ENCODE measurements at regions not wholly inside any gene's neighbourhood (a gene's known extent, or its start where the extent isn't known, plus 50 kb on each side); places are given as distances from the start of the nearest gene placed in this dataset.
A peak's percentile ranks its signal among the peaks of the same experiment; 100 is the strongest.
"Not testable (repeated sequence)": the region's sequence is repeated elsewhere in the genome, so short reads cannot be mapped to it uniquely, and the experiment has no call there.

DNA sequence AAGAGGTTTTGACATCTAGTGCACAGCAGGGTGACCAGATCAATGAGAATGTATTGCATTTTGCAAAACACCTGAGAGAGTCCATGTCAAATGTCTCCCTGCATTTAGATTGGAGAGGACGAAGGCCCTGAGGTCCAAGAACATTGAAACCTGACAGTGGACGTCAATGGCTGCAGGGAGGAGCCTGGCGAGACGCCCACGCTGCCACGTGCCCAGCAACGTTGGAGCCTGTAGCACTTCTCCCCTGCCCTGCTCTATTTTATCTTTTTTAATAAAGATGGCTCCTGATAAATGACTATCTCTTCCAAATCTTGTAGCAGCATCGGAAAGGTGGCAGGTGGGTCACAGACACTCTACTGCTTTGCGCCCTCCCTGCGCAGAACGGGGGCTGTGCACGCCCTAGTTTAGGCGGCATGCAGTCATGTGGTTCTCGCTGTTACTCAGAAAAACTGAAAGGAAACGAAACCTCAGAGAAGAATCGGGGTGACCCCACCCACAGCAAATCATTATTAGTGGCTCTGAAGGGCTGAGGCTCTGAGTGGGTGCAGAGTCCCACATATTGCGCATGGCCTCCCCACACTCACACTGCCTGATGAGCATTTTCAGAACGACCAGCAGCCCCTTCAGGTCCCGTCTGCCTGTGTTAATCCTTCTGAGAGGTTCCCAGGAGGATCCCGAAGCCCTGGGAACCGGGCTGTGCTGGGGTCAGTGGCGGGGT lies 62.5 kb upstream of the TAMM41 start:
- DNase-seq (ENCODE audit: extremely low spot score, unreplicated experiment), result peak; percentile 68
- TF ChIP-seq, protein P1, sequence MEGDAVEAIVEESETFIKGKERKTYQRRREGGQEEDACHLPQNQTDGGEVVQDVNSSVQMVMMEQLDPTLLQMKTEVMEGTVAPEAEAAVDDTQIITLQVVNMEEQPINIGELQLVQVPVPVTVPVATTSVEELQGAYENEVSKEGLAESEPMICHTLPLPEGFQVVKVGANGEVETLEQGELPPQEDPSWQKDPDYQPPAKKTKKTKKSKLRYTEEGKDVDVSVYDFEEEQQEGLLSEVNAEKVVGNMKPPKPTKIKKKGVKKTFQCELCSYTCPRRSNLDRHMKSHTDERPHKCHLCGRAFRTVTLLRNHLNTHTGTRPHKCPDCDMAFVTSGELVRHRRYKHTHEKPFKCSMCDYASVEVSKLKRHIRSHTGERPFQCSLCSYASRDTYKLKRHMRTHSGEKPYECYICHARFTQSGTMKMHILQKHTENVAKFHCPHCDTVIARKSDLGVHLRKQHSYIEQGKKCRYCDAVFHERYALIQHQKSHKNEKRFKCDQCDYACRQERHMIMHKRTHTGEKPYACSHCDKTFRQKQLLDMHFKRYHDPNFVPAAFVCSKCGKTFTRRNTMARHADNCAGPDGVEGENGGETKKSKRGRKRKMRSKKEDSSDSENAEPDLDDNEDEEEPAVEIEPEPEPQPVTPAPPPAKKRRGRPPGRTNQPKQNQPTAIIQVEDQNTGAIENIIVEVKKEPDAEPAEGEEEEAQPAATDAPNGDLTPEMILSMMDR (IDR thresholded peaks at IDR 0.05), result no peak
- Mint-ChIP-seq H3K27me3 (ENCODE audit: unreplicated experiment) (no peaks in the 10 kb centered on the region), H3K27ac (ENCODE audit: unreplicated experiment) (no peak overlapping the region), H3K9me3 (ENCODE audit: unreplicated experiment) (no peaks in the 10 kb centered on the region), H3K4me1 (ENCODE audit: unreplicated experiment) (no peaks in the 10 kb centered on the region), H3K4me3 (ENCODE audit: unreplicated experiment) (no peak overlapping the region), H3K36me3 (ENCODE audit: unreplicated experiment) (no peaks in the 10 kb centered on the region)

DNA sequence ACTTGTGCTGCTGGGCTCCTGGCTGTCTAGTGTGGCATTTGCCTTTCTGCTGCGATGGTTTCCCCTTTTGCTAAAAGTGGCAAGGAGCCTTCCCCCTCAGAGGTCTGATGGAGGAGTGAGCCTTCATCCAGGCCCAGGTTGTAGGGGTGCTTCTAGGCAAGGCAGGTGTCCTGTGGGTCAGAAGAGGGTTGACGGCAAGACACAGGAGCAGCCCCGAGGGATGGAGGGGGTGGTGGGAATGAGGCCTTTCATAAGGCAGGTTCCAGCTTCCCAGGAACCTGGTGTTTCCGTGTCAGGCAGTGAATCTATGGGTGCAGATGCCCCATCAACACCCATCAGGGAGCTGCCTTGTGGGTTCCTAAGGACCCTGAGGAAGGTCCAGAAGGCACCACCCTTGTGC lies 63.0 kb upstream of the TAMM41 start:
- Mint-ChIP-seq H3K27ac (ENCODE audit: unreplicated experiment) (no peak overlapping the region), H3K4me3 (ENCODE audit: unreplicated experiment) (no peak overlapping the region), H3K27me3 (ENCODE audit: unreplicated experiment) (no peaks in the 10 kb centered on the region), H3K36me3 (ENCODE audit: unreplicated experiment) (no peaks in the 10 kb centered on the region), H3K4me1 (ENCODE audit: unreplicated experiment) (no peaks in the 10 kb centered on the region), H3K9me3 (ENCODE audit: unreplicated experiment) (no peaks in the 10 kb centered on the region)
- TF ChIP-seq, protein P1 (IDR thresholded peaks at IDR 0.05), result no peak
- peak; percentile 66 for DNase-seq (ENCODE audit: extremely low spot score, unreplicated experiment)

DNA sequence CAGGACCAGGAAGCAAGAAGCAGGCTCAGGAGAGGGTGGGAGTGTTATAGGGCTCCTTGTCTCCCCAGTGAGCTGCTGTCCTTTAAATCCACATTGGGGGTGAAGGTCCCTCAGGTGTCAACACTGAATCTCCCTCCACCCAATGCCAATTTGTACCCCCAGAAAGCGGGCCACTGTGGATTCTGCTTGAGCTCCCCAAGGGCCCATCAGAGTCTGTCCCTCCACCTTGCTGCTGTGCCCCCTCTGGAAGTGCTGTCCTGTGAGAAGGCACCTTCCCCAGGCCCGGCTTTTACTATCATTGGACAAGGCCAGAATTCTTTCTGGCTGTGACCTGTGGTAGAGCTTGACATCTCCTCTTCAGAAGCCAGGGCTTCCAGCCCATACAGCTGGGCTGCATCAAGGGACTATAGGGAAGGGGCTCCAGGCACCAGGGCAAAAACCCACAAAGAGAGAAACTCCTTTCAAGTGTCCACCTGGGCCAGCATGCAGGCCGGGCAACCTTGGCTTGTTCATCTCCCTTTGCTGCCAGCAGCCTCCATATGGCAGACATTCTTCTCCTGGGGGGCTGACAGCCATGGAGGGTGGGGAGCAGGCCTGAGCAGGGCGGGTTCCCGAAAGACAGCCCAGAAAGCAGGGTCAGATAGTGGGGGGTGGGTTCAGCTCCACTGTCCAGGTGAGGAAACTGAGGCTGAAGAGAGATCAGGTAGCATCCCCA lies 63.7 kb upstream of the TAMM41 start:
- not testable (repeated sequence) for H3K27me3 Mint-ChIP-seq (ENCODE audit: unreplicated experiment); H3K36me3 Mint-ChIP-seq (ENCODE audit: unreplicated experiment); H3K4me3 Mint-ChIP-seq (ENCODE audit: unreplicated experiment); H3K4me1 Mint-ChIP-seq (ENCODE audit: unreplicated experiment); H3K27ac Mint-ChIP-seq (ENCODE audit: unreplicated experiment); H3K9me3 Mint-ChIP-seq (ENCODE audit: unreplicated experiment)
- DNase-seq (ENCODE audit: extremely low spot score, unreplicated experiment), result peak; percentile 64

DNA sequence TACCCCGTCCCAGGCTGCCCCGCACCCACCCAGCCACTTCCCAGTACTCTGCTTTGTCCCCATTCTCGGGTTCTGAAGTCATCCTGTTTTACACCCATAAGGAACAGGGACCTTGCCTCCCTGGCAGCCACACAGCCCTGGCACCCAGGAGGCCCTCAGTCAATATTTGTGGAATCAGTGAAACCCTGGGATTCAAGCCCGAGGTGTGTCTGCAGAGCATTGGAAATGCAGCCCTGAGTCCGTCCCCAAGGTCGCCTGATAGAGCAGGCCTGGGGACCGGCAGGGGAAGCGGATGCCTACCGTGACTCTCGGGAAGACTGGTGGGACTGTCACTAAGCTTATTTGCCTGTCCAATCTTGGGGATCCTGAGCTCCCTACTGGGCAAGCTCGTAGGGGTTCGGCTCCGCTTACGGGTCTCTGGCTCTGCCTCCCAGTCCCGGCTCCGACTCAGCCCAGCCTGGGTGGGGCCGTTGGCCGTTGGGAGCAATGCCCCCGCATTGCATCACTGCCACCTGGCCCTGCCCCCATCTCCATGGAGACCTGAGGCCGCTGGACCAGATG lies 64.4 kb upstream of the TAMM41 start:
- Mint-ChIP-seq H3K4me3 (ENCODE audit: unreplicated experiment) (no peak overlapping the region), H3K27me3 (ENCODE audit: unreplicated experiment) (no peaks in the 10 kb centered on the region), H3K27ac (ENCODE audit: unreplicated experiment) (no peak overlapping the region), H3K9me3 (ENCODE audit: unreplicated experiment) (no peaks in the 10 kb centered on the region), H3K4me1 (ENCODE audit: unreplicated experiment) (no peaks in the 10 kb centered on the region), H3K36me3 (ENCODE audit: unreplicated experiment) (no peaks in the 10 kb centered on the region)
- DNase-seq (ENCODE audit: extremely low spot score, unreplicated experiment), result peak; percentile 80
- TF ChIP-seq, protein P1 (IDR thresholded peaks at IDR 0.05), result no peak

DNA sequence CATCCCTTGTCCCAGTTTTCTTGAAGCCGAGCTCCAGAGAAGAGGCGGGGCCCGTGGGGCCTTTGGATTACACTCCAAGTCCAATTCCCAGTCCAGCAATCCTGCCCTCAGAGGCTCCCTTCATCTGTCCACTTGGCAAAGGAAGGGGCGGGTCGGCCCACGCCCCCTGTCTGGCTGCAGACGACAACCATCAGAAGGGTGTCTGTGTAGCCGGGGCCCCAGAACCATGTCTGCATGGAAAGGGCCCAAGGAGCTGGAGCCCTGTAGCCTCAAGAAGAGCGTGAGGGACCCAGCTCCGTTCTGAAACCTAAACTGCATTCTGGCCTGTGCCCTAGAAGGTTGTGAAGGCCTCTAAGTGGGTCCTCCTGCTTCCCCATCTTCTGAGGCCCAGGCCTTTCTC lies 65.2 kb upstream of the TAMM41 start:
- H3K4me3 Mint-ChIP-seq (ENCODE audit: unreplicated experiment); H3K27ac Mint-ChIP-seq (ENCODE audit: unreplicated experiment); H3K9me3 Mint-ChIP-seq (ENCODE audit: unreplicated experiment); H3K4me1 Mint-ChIP-seq (ENCODE audit: unreplicated experiment); H3K36me3 Mint-ChIP-seq (ENCODE audit: unreplicated experiment); H3K27me3 Mint-ChIP-seq (ENCODE audit: unreplicated experiment): not testable (repeated sequence)
- DNase-seq (ENCODE audit: extremely low spot score, unreplicated experiment), result peak; percentile 60

DNA sequence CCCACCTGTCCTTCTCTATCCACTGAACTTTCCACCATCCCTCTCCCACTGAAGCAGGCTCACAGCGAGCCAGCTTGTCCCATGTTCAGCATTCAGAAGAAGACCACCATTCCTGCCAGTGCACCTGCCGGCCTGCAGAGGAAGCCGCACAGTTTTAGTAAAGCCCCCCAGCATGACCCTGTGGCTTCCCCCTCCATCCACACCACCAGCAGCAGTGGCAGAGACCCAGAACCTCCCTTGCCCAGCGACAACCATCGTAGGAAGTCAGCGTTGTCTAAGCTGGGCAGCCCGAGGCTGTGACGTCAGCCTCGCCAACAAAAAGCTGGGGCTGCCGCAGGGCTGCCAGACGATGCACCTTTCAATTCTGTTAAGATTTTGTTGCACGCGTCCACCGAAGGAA lies 66.6 kb upstream of the TAMM41 start:
- DNase-seq (ENCODE audit: extremely low spot score, unreplicated experiment), result peak; percentile 68
- H3K4me3 Mint-ChIP-seq (ENCODE audit: unreplicated experiment), result no peak overlapping the region
- H3K36me3 Mint-ChIP-seq (ENCODE audit: unreplicated experiment), result no peaks in the 10 kb centered on the region
- TF ChIP-seq, protein P1 (IDR thresholded peaks at IDR 0.05), result no peak
- H3K27ac Mint-ChIP-seq (ENCODE audit: unreplicated experiment), result no peak overlapping the region
- no peaks in the 10 kb centered on the region for H3K27me3 Mint-ChIP-seq (ENCODE audit: unreplicated experiment)
- H3K4me1 Mint-ChIP-seq (ENCODE audit: unreplicated experiment), result no peaks in the 10 kb centered on the region
- no peaks in the 10 kb centered on the region for H3K9me3 Mint-ChIP-seq (ENCODE audit: unreplicated experiment)

Data from osteocyte (in vitro differentiated cells).